HCT116 (cell line): ENCODE measurements at regions not wholly inside any gene's neighbourhood (a gene's known extent, or its start where the extent isn't known, plus 50 kb on each side); places are given as distances from the start of the nearest gene placed in this dataset.

Experiments
- ATAC-seq: fragments of 200-7000 bp; cut with Tn5 transposase; 2 replicates; pipeline ENCODE4 v1.9.1; 2020; ENCODE audit warnings: mild to moderate bottlenecking, moderate library complexity
- BruUV-seq: library from RNA; stranded (reverse); fragments of 400-500 nt; replicated peaks from 2 replicates; lab custom pipeline; 2021; lab: Mats Ljungman, UMichigan
- CTCF ChIA-PET: fragments of 300-600 bp; sonication (Branson Sonifier 250); formaldehyde crosslinking; loops from one replicate; lab custom pipeline; 2021; ENCODE audit warnings: antibody characterized with exemption; lab: Charles Lee
- POLR2A ChIA-PET: fragments of 300-600, 350-600 bp; sonication (Branson Sonifier 250); formaldehyde crosslinking; loops from one replicate; lab custom pipeline; 2021; ENCODE audit warnings: antibody characterized with exemption; lab: Charles Lee
- RAD21 ChIA-PET, 2 experiments: fragments of 300-600 bp; sonication (Branson Sonifier 250); formaldehyde crosslinking; loops; one replicate each; lab custom pipeline; 2023; ENCODE audit warnings: low total read pairs in 2 of 2; ENCODE audit not compliant: uncharacterized antibody in 2 of 2, unreplicated experiment in 2 of 2, low non-redundant PET in 1 of 2; lab: Charles Lee
- DNase-seq: peaks from one replicate; pipeline ENCODE4 v3.0.0-alpha.2; 2010; ENCODE audit warnings: low read depth, low spot score
- H2AFZ ChIP-seq: fragments of 200-600 bp; shearing (Covaris generic), sonication (generic); 2 replicates; pipeline ENCODE4 v1.6.1; 2017; ENCODE audit warnings: low read depth, mixed run types, mixed read lengths, antibody characterized with exemption, low read length; ENCODE audit not compliant: poor library complexity, severe bottlenecking
- H3K27ac ChIP-seq: 2 replicates; pipeline ENCODE4 v1.5.1; 2012; ENCODE audit warnings: low read depth, low read length
- H3K27me3 ChIP-seq: fragments of 200-600 bp; sonication (generic); 2 replicates; pipeline ENCODE4 v1.6.1; 2016; ENCODE audit warnings: mixed run types, low read length, mixed read lengths; ENCODE audit not compliant: insufficient read depth
- H3K36me3 ChIP-seq, 2 experiments: fragments of 200-500 bp in 1 of 2; fragments of 200-600 bp in 1 of 2; sonication (Bioruptor generic) in 1 of 2; sonication (generic) in 1 of 2; 2 replicates each; pipeline versions ENCODE4 v1.5.1 to v1.6.1; 2014 to 2016; ENCODE audit warnings: low read length in 2 of 2, inconsistent platforms in 1 of 2, mixed read lengths in 1 of 2, mixed run types in 1 of 2; ENCODE audit not compliant: insufficient read depth in 2 of 2, control insufficient read depth in 1 of 2
- H3K4me1 ChIP-seq, 2 experiments: fragments of 200-600 bp in 1 of 2; sonication (generic) in 1 of 2; 2 replicates each; pipeline versions ENCODE4 v1.5.1 to v1.6.1; 2012 to 2017; ENCODE audit warnings: low read length in 2 of 2, inconsistent platforms in 1 of 2, mild to moderate bottlenecking in 1 of 2, mixed read lengths in 1 of 2, mixed run types in 1 of 2, moderate library complexity in 1 of 2; ENCODE audit not compliant: insufficient read depth in 2 of 2, control insufficient read depth in 1 of 2
- H3K4me2 ChIP-seq: fragments of 200-600 bp; sonication (generic); 2 replicates; pipeline ENCODE4 v1.6.1; 2017; ENCODE audit warnings: mixed run types, low read length, mixed read lengths
- H3K4me3 ChIP-seq, 2 experiments: fragments of 200-600 bp in 1 of 2; sonication (generic) in 1 of 2; replicated peaks in 1 of 2; 2 replicates each; pipeline ENCODE4 v1.5.1; 2011 to 2016; ENCODE audit warnings: low read length in 2 of 2, control low read depth in 1 of 2, low read depth in 1 of 2, mild to moderate bottlenecking in 1 of 2, mixed read lengths in 1 of 2, mixed run types in 1 of 2
- H3K79me2 ChIP-seq: fragments of 200-600 bp; sonication (generic); 2 replicates; pipeline ENCODE4 v1.6.1; 2017; ENCODE audit warnings: mild to moderate bottlenecking, mixed run types, low read length, moderate library complexity, mixed read lengths; ENCODE audit not compliant: insufficient read depth
- H3K9ac ChIP-seq: fragments of 200-600 bp; sonication (generic); 2 replicates; pipeline ENCODE4 v1.6.1; 2016; ENCODE audit warnings: low read length, mixed read lengths
- H3K9me2 ChIP-seq: fragments of 200-600 bp; sonication (generic), shearing (Covaris generic); 2 replicates; pipeline ENCODE4 v1.6.1; 2017; ENCODE audit warnings: mixed run types, mild to moderate bottlenecking, moderate library complexity; ENCODE audit not compliant: insufficient read depth
- H3K9me3 ChIP-seq, 2 experiments: fragments of 200-500 bp in 1 of 2; fragments of 200-600 bp in 1 of 2; sonication (Bioruptor generic) in 1 of 2; sonication (generic) in 1 of 2; 2 replicates each; pipeline ENCODE4 v1.6.1; 2014 to 2017; ENCODE audit warnings: low read length in 2 of 2, mixed read lengths in 2 of 2, inconsistent platforms in 1 of 2, low read depth in 1 of 2, mild to moderate bottlenecking in 1 of 2, mixed run types in 1 of 2, moderate library complexity in 1 of 2; ENCODE audit not compliant: control insufficient read depth in 1 of 2, insufficient read depth in 1 of 2
- H4K20me1 ChIP-seq: fragments of 200-600 bp; sonication (generic), shearing (Covaris generic); 2 replicates; pipeline ENCODE4 v1.6.1; 2017; ENCODE audit warnings: mixed run types, mild to moderate bottlenecking, moderate library complexity; ENCODE audit not compliant: insufficient read depth
- ATF3 ChIP-seq: IDR thresholded peaks from 2 replicates; pipeline ENCODE4 v1.6.1; 2012
- CBX3 ChIP-seq: IDR thresholded peaks from 2 replicates; pipeline ENCODE4 v1.6.1; 2012; ENCODE audit warnings: low read depth
- CEBPB ChIP-seq: IDR thresholded peaks from 2 replicates; pipeline ENCODE4 v1.6.1; 2012; ENCODE audit warnings: low read depth
- EGR1 ChIP-seq: IDR thresholded peaks from 2 replicates; pipeline ENCODE4 v1.6.1; 2012; ENCODE audit warnings: low read depth
- EZH2 ChIP-seq: fragments of 200-600 bp; sonication (generic); IDR thresholded peaks from 2 replicates; pipeline ENCODE4 v1.6.1; 2017; ENCODE audit warnings: antibody characterized with exemption, mixed run types
- EZH2phosphoT487 ChIP-seq: fragments of 200-600 bp; IDR thresholded peaks from 2 replicates; pipeline ENCODE4 v1.6.1; 2018; ENCODE audit warnings: antibody characterized with exemption, borderline replicate concordance
- JUND ChIP-seq: IDR thresholded peaks from 2 replicates; pipeline ENCODE4 v1.6.1; 2012
- MAX ChIP-seq: IDR thresholded peaks from 2 replicates; pipeline ENCODE4 v1.6.1; 2012
- POLR2A ChIP-seq: IDR thresholded peaks from 2 replicates; pipeline ENCODE4 v1.7.0; 2011; ENCODE audit warnings: borderline replicate concordance; ENCODE audit not compliant: insufficient read depth, insufficient read length; ENCODE audit errors: extremely low read depth
- POLR2AphosphoS5 ChIP-seq: IDR thresholded peaks from 2 replicates; pipeline ENCODE4 v1.6.1; 2011; ENCODE audit warnings: mild to moderate bottlenecking, low read depth, low read length, moderate library complexity
- RAD21 ChIP-seq: IDR thresholded peaks from 2 replicates; pipeline ENCODE4 v1.6.1; 2012; ENCODE audit warnings: low read depth, mild to moderate bottlenecking
- SP1 ChIP-seq: IDR thresholded peaks from 2 replicates; pipeline ENCODE4 v1.6.1; 2012; ENCODE audit warnings: low read depth
- TCF7L2 ChIP-seq: IDR thresholded peaks from 2 replicates; pipeline ENCODE4 v1.7.0; 2011; ENCODE audit warnings: borderline replicate concordance, inconsistent platforms; ENCODE audit not compliant: insufficient read depth, insufficient read length; ENCODE audit errors: extremely low read depth
- YY1 ChIP-seq: IDR thresholded peaks from 2 replicates; pipeline ENCODE4 v1.6.1; 2011; ENCODE audit warnings: low read length, low read depth, moderate library complexity, mild to moderate bottlenecking; ENCODE audit not compliant: insufficient replicate concordance; ENCODE audit errors: extremely low read depth
- ZBTB33 ChIP-seq: IDR thresholded peaks from 2 replicates; pipeline ENCODE4 v1.6.1; 2011; ENCODE audit warnings: mild to moderate bottlenecking, low read length, moderate library complexity; ENCODE audit not compliant: insufficient replicate concordance; ENCODE audit errors: extremely low read depth
- ZFX ChIP-seq: fragments of 450-650 bp; IDR thresholded peaks from 2 replicates; pipeline ENCODE4 v1.6.1; 2017
- ZNF274 ChIP-seq: fragments of 200-500 bp; sonication (Bioruptor generic); IDR thresholded peaks from 2 replicates; pipeline ENCODE4 v1.6.1; 2014; ENCODE audit warnings: mild to moderate bottlenecking, low read depth, low read length, inconsistent platforms
- intact Hi-C: fragments of 100-400 bp; cut with micrococcal nuclease; formaldehyde crosslinking; loops from 2 replicates; pipeline ENCODE4 v1.10.0; 2022

GRCh38 chr14:43145361-43145760 is 1361.7 kb downstream of the FSCB start:
- no peak overlapping the region for H3K27ac ChIP-seq
- H3K4me2 ChIP-seq: no peak overlapping the region
- no peaks in the 10 kb centered on the region for H3K9me2 ChIP-seq
- H3K4me1 ChIP-seq: no peaks in the 10 kb centered on the region
- H3K27me3 ChIP-seq: no peaks in the 10 kb centered on the region
- ATAC-seq (no peak), DNase-seq (no peak)
- no peak overlapping the region for H3K4me3 ChIP-seq
- intact Hi-C loops: no loop called here
- H3K79me2 ChIP-seq: no peaks in the 10 kb centered on the region
- no TSS peak for BruUV-seq
- no peak overlapping the region for H3K9ac ChIP-seq
- H3K9me3 ChIP-seq: no peaks in the 10 kb centered on the region; a peak in 1 of 4 replicates
- TF ChIP-seq CEBPB (no peak), ZBTB33 (no peak), RAD21 (no peak), JUND (no peak), EZH2phosphoT487 (no peak), EZH2 (no peak), POLR2A (no peak), ZFX (no peak)
- H2AFZ ChIP-seq: no peak overlapping the region
- H3K36me3 ChIP-seq: no peaks in the 10 kb centered on the region
- no peaks in the 10 kb centered on the region for H4K20me1 ChIP-seq
- ChIA-PET CTCF (no interaction called here), POLR2A (no interaction called here), RAD21 (no interaction called here)

GRCh38 chr14:43143106-43143505 is 1364.0 kb downstream of the FSCB start:
- Histone ChIP-seq H3K9ac (no peak overlapping the region), H3K27me3 (no peaks in the 10 kb centered on the region), H4K20me1 (no peaks in the 10 kb centered on the region), H3K9me3 (no peaks in the 10 kb centered on the region; a peak in 1 of 4 replicates)
- RAD21 ChIA-PET: no interaction called here
- TF ChIP-seq TCF7L2 (no peak), MAX (no peak), POLR2AphosphoS5 (no peak), ATF3 (no peak), SP1 (no peak), CEBPB (no peak), EZH2phosphoT487 (no peak), POLR2A (no peak), RAD21 (no peak), CBX3 (no peak), JUND (no peak), EGR1 (no peak), ZNF274 (no peak), EZH2 (no peak), YY1 (no peak)
- TF ChIP-seq, all 23 proteins: peak for 0
- no peaks in the 10 kb centered on the region for H3K4me1 ChIP-seq
- H3K4me3 ChIP-seq: no peak overlapping the region
- DNase-seq (no peak), ATAC-seq (no peak)
- H2AFZ ChIP-seq: no peak overlapping the region
- no peaks in the 10 kb centered on the region for H3K36me3 ChIP-seq
- H3K9me2 ChIP-seq: no peaks in the 10 kb centered on the region
- H3K79me2 ChIP-seq: no peaks in the 10 kb centered on the region
- H3K27ac ChIP-seq: no peak overlapping the region
- no TSS peak for BruUV-seq
- POLR2A ChIA-PET: no interaction called here
- intact Hi-C loops: no loop called here
- CTCF ChIA-PET: no interaction called here
- H3K4me2 ChIP-seq: no peak overlapping the region
